Putamen (tissue), 1 donor: ENCODE measurements at regions not wholly inside any gene's neighbourhood (a gene's known extent, or its start where the extent isn't known, plus 50 kb on each side); places are given as distances from the start of the nearest gene placed in this dataset.
"Not testable (repeated sequence)": the region's sequence is repeated elsewhere in the genome, so short reads cannot be mapped to it uniquely, and the experiment has no call there.

ENCODE experiments used
- DNase-seq: peaks from one replicate; pipeline ENCODE4 v3.0.0-alpha.2; 2016; ENCODE audit warnings: low spot score

GRCh38 chr3:105296182-105296822 lies 70.4 kb upstream of the ALCAM start:
- DNase-seq = not testable (repeated sequence)

- no peak for DNase-seq
Measured at GRCh38 chr3:105304487-105304886, 62.2 kb upstream of the ALCAM start.

- DNase-seq = no peak
Measured at GRCh38 chr3:105315144-105315543, 51.6 kb upstream of the ALCAM start.

GRCh38 chr3:105315815-105316214 lies 50.9 kb upstream of the ALCAM start:
- DNase-seq = no peak

- no peak for DNase-seq
Measured at GRCh38 chr3:105316331-105316730, 50.4 kb upstream of the ALCAM start.
